WERI-Rb-1 (cell line): ENCODE measurements at regions not wholly inside any gene's neighbourhood (a gene's known extent, or its start where the extent isn't known, plus 50 kb on each side); places are given as distances from the start of the nearest gene placed in this dataset.

Experiments
- DNase-seq: peaks from one replicate; pipeline ENCODE4 v3.0.0-alpha.2; 2020
- H3K27ac ChIP-seq: fragments of 250-450 bp; sonication (Bioruptor Pico); 2 replicates; pipeline ENCODE4 v1.5.1; 2020; ENCODE audit warnings: mild to moderate bottlenecking, moderate library complexity
- H3K27me3 ChIP-seq: fragments of 250-450 bp; sonication (Bioruptor Pico); 2 replicates; pipeline ENCODE4 v1.5.1; 2021; ENCODE audit warnings: mild to moderate bottlenecking, low read depth, moderate library complexity; ENCODE audit not compliant: insufficient read depth, severe bottlenecking
- H3K36me3 ChIP-seq: fragments of 250-450 bp; sonication (Bioruptor Pico); 2 replicates; pipeline ENCODE4 v1.5.1; 2020; ENCODE audit warnings: mild to moderate bottlenecking, moderate library complexity
- H3K4me3 ChIP-seq: 2 replicates; pipeline ENCODE4 v1.5.1; 2011; ENCODE audit warnings: low read depth, mild to moderate bottlenecking, control low read depth, low read length
- H3K9me3 ChIP-seq: fragments of 250-450 bp; sonication (Bioruptor Pico); 2 replicates; pipeline ENCODE4 v1.5.1; 2021; ENCODE audit warnings: mild to moderate bottlenecking, moderate library complexity; ENCODE audit not compliant: severe bottlenecking
- TF ChIP-seq, protein P1 (sequence below): IDR thresholded peaks from 2 replicates; pipeline ENCODE4 v1.5.1; 2011; ENCODE audit warnings: low read depth, mild to moderate bottlenecking, control low read depth, inconsistent platforms, low read length

DNA sequence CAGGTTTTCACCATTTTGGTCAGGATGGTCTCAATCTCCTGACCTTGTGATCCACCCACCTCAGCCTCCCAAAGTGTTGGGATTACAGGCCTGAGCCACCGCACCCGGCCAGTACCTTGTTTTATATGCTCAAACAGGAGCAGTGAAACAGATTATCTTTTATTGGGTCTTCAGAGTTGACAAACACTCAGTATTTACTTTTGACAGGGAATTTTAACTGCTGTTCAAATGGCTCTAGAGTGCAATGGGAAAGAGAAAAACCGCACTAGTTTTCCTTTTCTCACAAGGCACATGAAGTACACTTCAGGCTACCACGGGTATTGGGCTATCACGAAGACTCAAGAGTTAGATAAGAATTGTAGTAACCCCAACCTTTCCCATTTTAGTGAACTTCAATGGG is 471.9 kb upstream of the DAB2 start:
- DNase-seq, result no peak
- H3K4me3 ChIP-seq, result no peak overlapping the region
- no peaks in the 10 kb centered on the region for H3K36me3 ChIP-seq
- H3K9me3 ChIP-seq, result no peaks in the 10 kb centered on the region
- no peaks in the 10 kb centered on the region for H3K27me3 ChIP-seq
- H3K27ac ChIP-seq, result no peak overlapping the region
- TF ChIP-seq, protein P1, sequence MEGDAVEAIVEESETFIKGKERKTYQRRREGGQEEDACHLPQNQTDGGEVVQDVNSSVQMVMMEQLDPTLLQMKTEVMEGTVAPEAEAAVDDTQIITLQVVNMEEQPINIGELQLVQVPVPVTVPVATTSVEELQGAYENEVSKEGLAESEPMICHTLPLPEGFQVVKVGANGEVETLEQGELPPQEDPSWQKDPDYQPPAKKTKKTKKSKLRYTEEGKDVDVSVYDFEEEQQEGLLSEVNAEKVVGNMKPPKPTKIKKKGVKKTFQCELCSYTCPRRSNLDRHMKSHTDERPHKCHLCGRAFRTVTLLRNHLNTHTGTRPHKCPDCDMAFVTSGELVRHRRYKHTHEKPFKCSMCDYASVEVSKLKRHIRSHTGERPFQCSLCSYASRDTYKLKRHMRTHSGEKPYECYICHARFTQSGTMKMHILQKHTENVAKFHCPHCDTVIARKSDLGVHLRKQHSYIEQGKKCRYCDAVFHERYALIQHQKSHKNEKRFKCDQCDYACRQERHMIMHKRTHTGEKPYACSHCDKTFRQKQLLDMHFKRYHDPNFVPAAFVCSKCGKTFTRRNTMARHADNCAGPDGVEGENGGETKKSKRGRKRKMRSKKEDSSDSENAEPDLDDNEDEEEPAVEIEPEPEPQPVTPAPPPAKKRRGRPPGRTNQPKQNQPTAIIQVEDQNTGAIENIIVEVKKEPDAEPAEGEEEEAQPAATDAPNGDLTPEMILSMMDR, result no peak

DNA sequence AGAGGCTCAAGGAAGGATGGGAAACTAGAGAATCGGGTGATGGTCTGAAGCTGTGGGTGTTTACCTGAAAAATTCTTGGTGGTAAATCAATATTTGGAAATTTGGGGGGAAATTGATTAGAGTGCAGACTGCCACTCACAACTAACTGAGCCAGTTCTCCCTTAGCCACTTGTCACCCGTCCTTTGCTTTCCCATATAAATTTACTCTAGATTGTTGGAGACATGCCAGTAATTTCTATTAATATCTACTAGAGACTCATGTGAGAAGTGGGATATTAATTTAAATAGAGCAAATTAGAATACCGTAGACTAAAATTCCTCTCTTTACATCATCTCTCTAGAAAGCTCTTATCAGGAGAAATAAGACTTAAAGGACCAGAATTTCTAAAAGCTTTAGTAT is 471.3 kb upstream of the DAB2 start:
- Histone ChIP-seq H3K4me3 (no peak overlapping the region), H3K9me3 (no peaks in the 10 kb centered on the region), H3K27ac (no peak overlapping the region), H3K27me3 (no peaks in the 10 kb centered on the region), H3K36me3 (no peaks in the 10 kb centered on the region)
- no peak for DNase-seq
- TF ChIP-seq, protein P1, result no peak

- H3K27ac ChIP-seq, result no peak overlapping the region
- DNase-seq, result no peak
- no peaks in the 10 kb centered on the region for H3K9me3 ChIP-seq
- TF ChIP-seq, protein P1, result no peak
- no peak overlapping the region for H3K4me3 ChIP-seq
- H3K36me3 ChIP-seq, result no peaks in the 10 kb centered on the region
- H3K27me3 ChIP-seq, result no peaks in the 10 kb centered on the region
Observed at GRCh38 chr5:39892708-39893107, 467.9 kb upstream of the DAB2 start.

DNA sequence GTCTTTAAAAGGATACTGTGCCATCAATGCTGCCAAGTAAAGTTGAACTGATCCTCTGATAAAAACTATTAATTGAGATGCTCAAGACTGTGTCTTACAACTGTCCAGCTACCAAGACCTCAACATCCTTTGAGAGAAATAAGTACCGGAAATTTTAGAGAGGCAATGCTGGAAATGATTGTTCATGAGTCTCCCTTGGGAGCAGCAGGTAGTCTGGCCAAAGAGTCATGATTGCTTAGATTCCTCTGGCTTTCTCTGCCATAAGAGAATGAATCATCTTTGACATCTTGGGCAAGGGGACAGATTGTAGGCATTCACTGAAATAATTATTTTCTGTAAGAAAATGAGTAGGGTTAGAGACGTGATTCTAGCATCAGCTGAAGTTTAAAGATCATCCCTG is 466.6 kb upstream of the DAB2 start:
- TF ChIP-seq, protein P1, result no peak
- DNase-seq, result no peak

GRCh38 chr5:39880985-39881384 is 456.2 kb upstream of the DAB2 start:
- no peak for DNase-seq
- no peaks in the 10 kb centered on the region for H3K36me3 ChIP-seq
- no peak overlapping the region for H3K4me3 ChIP-seq
- TF ChIP-seq, protein P1, result no peak
- no peaks in the 10 kb centered on the region for H3K9me3 ChIP-seq
- H3K27ac ChIP-seq, result no peak overlapping the region
- H3K27me3 ChIP-seq, result no peaks in the 10 kb centered on the region

More for the DNA sequence above, 466.6 kb upstream of the DAB2 start:
- H3K27me3 ChIP-seq, result no peaks in the 10 kb centered on the region
- no peaks in the 10 kb centered on the region for H3K36me3 ChIP-seq
- no peak overlapping the region for H3K4me3 ChIP-seq
- no peaks in the 10 kb centered on the region for H3K9me3 ChIP-seq
- no peak overlapping the region for H3K27ac ChIP-seq

- DNase-seq, result no peak
- Histone ChIP-seq H3K36me3 (no peaks in the 10 kb centered on the region), H3K27me3 (no peaks in the 10 kb centered on the region), H3K27ac (no peak overlapping the region), H3K4me3 (no peak overlapping the region), H3K9me3 (no peaks in the 10 kb centered on the region)
- TF ChIP-seq, protein P1, result no peak
Observed at GRCh38 chr5:39877479-39877878, 452.7 kb upstream of the DAB2 start.
